H1 (cell line): ENCODE measurements at regions not wholly inside any gene's neighbourhood (a gene's known extent, or its start where the extent isn't known, plus 50 kb on each side); places are given as distances from the start of the nearest gene placed in this dataset.

Experiments used
- CTCF ChIA-PET: fragments of 300-600 bp; sonication (Branson Sonifier 250); formaldehyde crosslinking; loops from one replicate; lab custom pipeline; 2021; ENCODE audit not compliant: partially characterized antibody; lab: Charles Lee
- POLR2A ChIA-PET: fragments of 300-600 bp; sonication (Branson Sonifier 250); formaldehyde crosslinking; loops from one replicate; lab custom pipeline; 2021; ENCODE audit warnings: inconsistent platforms; ENCODE audit not compliant: partially characterized antibody; lab: Charles Lee
- DNase-seq, 2 experiments: peaks; one replicate each; pipeline versions ENCODE4 v3.0.0 to v3.0.0-alpha.2; 2010 to 2022; ENCODE audit warnings: low spot score in 2 of 2, low read depth in 1 of 2, mixed read lengths in 1 of 2
- FAIRE-seq: peaks from 2 replicates; lab custom pipeline; 2011; peaks lifted over from hg19 to GRCh38; lab: Jason Lieb, UNC
- H2AFZ ChIP-seq: 2 replicates; pipeline ENCODE4 v1.8.1; 2012; ENCODE audit warnings: low read length, inconsistent platforms
- H2AK5ac ChIP-seq: 2 replicates; pipeline ENCODE4 v1.6.1; 2013; ENCODE audit warnings: low read depth, low read length
- H2BK120ac ChIP-seq: replicated peaks from 2 replicates; pipeline ENCODE3; 2013; ENCODE audit warnings: low read depth, low read length, inconsistent platforms
- H2BK12ac ChIP-seq: 2 replicates; pipeline ENCODE4 v1.6.1; 2013; ENCODE audit warnings: low read depth, low read length
- H2BK15ac ChIP-seq: 2 replicates; pipeline ENCODE4 v1.6.1; 2013; ENCODE audit warnings: low read length
- H2BK20ac ChIP-seq: 2 replicates; pipeline ENCODE4 v1.6.1; 2013; ENCODE audit warnings: low read length
- H2BK5ac ChIP-seq: 2 replicates; pipeline ENCODE4 v1.6.1; 2013; ENCODE audit warnings: low read depth, low read length
- H3K14ac ChIP-seq: 2 replicates; pipeline ENCODE4 v1.6.1; 2013; ENCODE audit warnings: inconsistent platforms; ENCODE audit not compliant: insufficient read length
- H3K18ac ChIP-seq: 2 replicates; pipeline ENCODE4 v1.6.1; 2013; ENCODE audit warnings: low read length; ENCODE audit errors: extremely low read depth
- H3K23ac ChIP-seq: 2 replicates; pipeline ENCODE4 v1.6.1; 2013; ENCODE audit warnings: inconsistent platforms; ENCODE audit not compliant: insufficient read length
- H3K23me2 ChIP-seq: 2 replicates; pipeline ENCODE4 v1.6.1; 2013; ENCODE audit warnings: low read depth, low read length
- H3K27ac ChIP-seq: 2 replicates; pipeline ENCODE4 v1.6.1; 2011; ENCODE audit warnings: low read depth, low read length, inconsistent platforms
- H3K27me3 ChIP-seq, 4 experiments: replicated peaks in 1 of 4; 1 replicate in 1 of 4; 2 replicates in 3 of 4; pipeline versions ENCODE4 v1.6.1 to v1.8.1; 2011 to 2013; ENCODE audit warnings: low read length in 3 of 4, mild to moderate bottlenecking in 3 of 4, inconsistent platforms in 2 of 4, mixed read lengths in 2 of 4, moderate library complexity in 1 of 4; ENCODE audit not compliant: control insufficient read depth in 3 of 4, insufficient read depth in 3 of 4; ENCODE audit errors: extremely low read depth in 1 of 4
- H3K36me3 ChIP-seq, 4 experiments: 2 replicates each; pipeline versions ENCODE4 v1.6.1 to v1.8.1; 2011 to 2013; ENCODE audit warnings: mild to moderate bottlenecking in 4 of 4, low read length in 3 of 4, moderate library complexity in 2 of 4, control low read depth in 1 of 4, inconsistent platforms in 1 of 4; ENCODE audit not compliant: insufficient read depth in 4 of 4, control insufficient read depth in 2 of 4
- H3K4ac ChIP-seq: replicated peaks from 2 replicates; pipeline ENCODE3; 2013; ENCODE audit warnings: low read length, low read depth, mixed read lengths, inconsistent platforms; ENCODE audit not compliant: insufficient read length
- H3K4me1 ChIP-seq, 4 experiments: replicated peaks in 1 of 4; 1 replicate in 1 of 4; 2 replicates in 3 of 4; pipeline versions ENCODE4 v1.6.1 to v1.8.1; 2011 to 2013; ENCODE audit warnings: low read length in 3 of 4, inconsistent platforms in 2 of 4, mixed read lengths in 1 of 4; ENCODE audit not compliant: insufficient read depth in 4 of 4, control insufficient read depth in 3 of 4
- H3K4me2 ChIP-seq, 2 experiments: 2 replicates each; pipeline versions ENCODE4 v1.6.1 to v1.8.1; 2011 to 2013; ENCODE audit warnings: low read depth in 2 of 2, low read length in 2 of 2, control low read depth in 1 of 2, inconsistent platforms in 1 of 2, mild to moderate bottlenecking in 1 of 2; ENCODE audit not compliant: insufficient read depth in 1 of 2
- H3K4me3 ChIP-seq, 4 experiments: fragments of 200-600, 300-600 bp in 1 of 4; sonication (generic), shearing (Covaris generic), sonication (Bioruptor Twin) in 1 of 4; 2 replicates each; pipeline versions ENCODE4 v1.5.1 to v1.8.1; 2011 to 2016; ENCODE audit warnings: low read length in 4 of 4, low read depth in 3 of 4, control low read depth in 2 of 4, inconsistent platforms in 2 of 4, mild to moderate bottlenecking in 2 of 4, mixed read lengths in 1 of 4, moderate library complexity in 1 of 4; ENCODE audit not compliant: insufficient read depth in 2 of 4; ENCODE audit errors: extremely low read depth in 1 of 4
- H3K56ac ChIP-seq: replicated peaks from 2 replicates; pipeline ENCODE3; 2013; ENCODE audit warnings: low read depth, mild to moderate bottlenecking, mixed read lengths, low read length, inconsistent platforms; ENCODE audit not compliant: insufficient read length
- H3K79me1 ChIP-seq: 2 replicates; pipeline ENCODE4 v1.6.1; 2013; ENCODE audit warnings: low read depth, low read length, control low read depth
- H3K79me2 ChIP-seq, 2 experiments: 2 replicates each; pipeline versions ENCODE4 v1.6.1 to v1.8.1; 2012 to 2013; ENCODE audit warnings: low read length in 2 of 2, mild to moderate bottlenecking in 2 of 2, inconsistent platforms in 1 of 2; ENCODE audit not compliant: insufficient read depth in 2 of 2, control insufficient read depth in 1 of 2
- H3K9ac ChIP-seq, 4 experiments: replicated peaks in 1 of 4; 1 replicate in 1 of 4; 2 replicates in 3 of 4; pipeline versions ENCODE4 v1.6.1 to v1.8.1; 2011 to 2013; ENCODE audit warnings: low read depth in 3 of 4, low read length in 3 of 4, control low read depth in 2 of 4, mild to moderate bottlenecking in 2 of 4, moderate library complexity in 2 of 4, inconsistent platforms in 1 of 4; ENCODE audit errors: extremely low read depth in 1 of 4
- H3K9me3 ChIP-seq, 2 experiments: 2 replicates each; pipeline versions ENCODE4 v1.6.1 to v1.8.1; 2012 to 2013; ENCODE audit warnings: mild to moderate bottlenecking in 2 of 2, moderate library complexity in 2 of 2, control low read depth in 1 of 2, inconsistent platforms in 1 of 2, low read depth in 1 of 2, low read length in 1 of 2, mixed read lengths in 1 of 2; ENCODE audit not compliant: insufficient read depth in 2 of 2
- H4K20me1 ChIP-seq, 2 experiments: replicated peaks in 1 of 2; 2 replicates each; pipeline versions ENCODE3 to v1.8.1; 2011 to 2013; ENCODE audit warnings: inconsistent platforms in 2 of 2, low read length in 2 of 2, mild to moderate bottlenecking in 1 of 2; ENCODE audit not compliant: insufficient read depth in 2 of 2, control insufficient read depth in 1 of 2
- H4K5ac ChIP-seq: 2 replicates; pipeline ENCODE4 v1.6.1; 2013; ENCODE audit warnings: low read length, low read depth, mixed read lengths, inconsistent platforms; ENCODE audit not compliant: insufficient read length
- H4K8ac ChIP-seq: 2 replicates; pipeline ENCODE4 v1.8.0; 2013; ENCODE audit warnings: mild to moderate bottlenecking, moderate library complexity, low read length, inconsistent platforms; ENCODE audit not compliant: insufficient read depth; ENCODE audit errors: extremely low read depth
- H4K91ac ChIP-seq: replicated peaks from 2 replicates; pipeline ENCODE3; 2013; ENCODE audit warnings: low read length, mixed read lengths, inconsistent platforms; ENCODE audit not compliant: insufficient read length
- ATF3 ChIP-seq: IDR thresholded peaks from 2 replicates; pipeline ENCODE4 v1.6.1; 2011; ENCODE audit warnings: low read depth, mild to moderate bottlenecking, low read length; ENCODE audit not compliant: insufficient read depth
- BCL11A ChIP-seq, 2 experiments: IDR thresholded peaks; one replicate each; pipeline ENCODE4 v1.6.1; 2011; ENCODE audit warnings: low read depth in 2 of 2, low read length in 2 of 2, mild to moderate bottlenecking in 2 of 2
- CTBP2 ChIP-seq: IDR thresholded peaks from 2 replicates; pipeline ENCODE4 v1.7.0; 2011; ENCODE audit warnings: borderline replicate concordance, mild to moderate bottlenecking, moderate library complexity, mixed read lengths, low read length; ENCODE audit not compliant: insufficient read depth, insufficient read length
- RBBP5 ChIP-seq: IDR thresholded peaks from 2 replicates; pipeline ENCODE4 v1.7.1; 2012; ENCODE audit warnings: low read depth, mild to moderate bottlenecking, inconsistent platforms, low read length, moderate library complexity, borderline replicate concordance
- RFX5 ChIP-seq: IDR thresholded peaks from 2 replicates; pipeline ENCODE4 v1.6.1; 2011; ENCODE audit warnings: low read depth, low read length, improper control_type of control experiment, borderline replicate concordance
- WGBS, 2 experiments: shearing (Covaris generic) in 1 of 2; methylation state at CpG; one replicate each; pipeline versions ENCODE4 v1.1.6 to v1.1.7; 2013 to 2015; ENCODE audit warnings: low lambda C conversion rate in 2 of 2, mixed read lengths in 2 of 2, inconsistent platforms in 1 of 2, low coverage in 1 of 2, missing lambda C conversion rate in 1 of 2; ENCODE audit not compliant: insufficient replicate concordance in 2 of 2, insufficient coverage in 1 of 2, insufficient read length in 1 of 2; ENCODE audit errors: extremely low coverage in 1 of 2, missing lambda C conversion rate in 1 of 2; 5-methylcytosine and 5-hydroxymethylcytosine counted together
- TF ChIP-seq, protein P1 (sequence below): IDR thresholded peaks from 2 replicates; pipeline ENCODE4 v1.6.1; 2012; ENCODE audit warnings: inconsistent platforms

DNA sequence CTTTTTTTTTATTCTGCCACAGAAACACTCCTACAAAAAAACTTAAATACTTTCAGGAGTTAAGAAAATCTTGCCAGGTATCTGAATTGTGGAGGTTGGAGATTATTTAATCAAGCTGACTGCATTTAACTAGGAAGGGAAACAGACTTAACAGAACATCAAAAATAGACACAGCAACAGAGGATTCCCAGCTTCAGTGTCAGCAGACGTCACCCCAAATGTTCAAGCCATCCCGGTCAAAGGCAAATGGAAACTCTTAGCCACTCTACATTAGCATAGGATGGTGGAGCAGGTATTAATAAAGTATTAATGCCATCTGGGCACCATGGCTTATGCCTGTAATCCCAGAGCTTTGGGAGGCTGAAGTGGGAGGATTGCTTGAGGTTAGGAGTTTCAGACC is 139.7 kb upstream of the SVIL start:
- Histone ChIP-seq H3K23ac (no peak overlapping the region), H2AFZ (no peak overlapping the region), H3K14ac (no peak overlapping the region), H2BK5ac (no peak overlapping the region), H4K5ac (no peak overlapping the region), H2BK120ac (no peak overlapping the region), H2BK15ac (no peak overlapping the region), H3K23me2 (no peaks in the 10 kb centered on the region), H3K79me2 (no peaks in the 10 kb centered on the region), H3K9me3 (peaks cover 0 to 3% of the 10 kb centered on the region in 2 experiments; a peak in 1 of 4 replicates), H2BK20ac (no peak overlapping the region), H3K4me3 (no peak overlapping the region), H4K20me1 (no peaks in the 10 kb centered on the region), H3K79me1 (no peaks in the 10 kb centered on the region), H3K18ac (no peak overlapping the region), H3K9ac (no peak overlapping the region; a peak in 1 of 7 replicates), H3K56ac (no peak overlapping the region), H4K8ac (no peak overlapping the region), H3K36me3 (no peaks in the 10 kb centered on the region), H2BK12ac (no peak overlapping the region), H3K4me2 (no peak overlapping the region), H3K27ac (no peak overlapping the region), H3K4me1 (no peaks in the 10 kb centered on the region), H2AK5ac (no peak overlapping the region), H4K91ac (no peak overlapping the region), H3K27me3 (no peaks in the 10 kb centered on the region), H3K4ac (no peak overlapping the region)
- WGBS, 2 experiments = 93% methylated on average over 2 of the region's 2 CpGs; no CpG with 5 or more reads in 1 of the 2 experiments
- ChIA-PET POLR2A (no interaction called here), CTCF (no interaction called here)
- FAIRE-seq = no peak
- TF ChIP-seq BCL11A (IDR thresholded peaks at IDR 0.05; ENCODE audit: low read depth in 2 of 2, low read length in 2 of 2) (no peak), ATF3 (no peak), RFX5 (no peak), CTBP2 (no peak), RBBP5 (no peak)
- TF ChIP-seq, protein P1, sequence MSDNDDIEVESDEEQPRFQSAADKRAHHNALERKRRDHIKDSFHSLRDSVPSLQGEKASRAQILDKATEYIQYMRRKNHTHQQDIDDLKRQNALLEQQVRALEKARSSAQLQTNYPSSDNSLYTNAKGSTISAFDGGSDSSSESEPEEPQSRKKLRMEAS = no peak
- DNase-seq = no peak
